ENCODE measurements at regions not wholly inside any gene's neighbourhood (a gene's known extent, or its start where the extent isn't known, plus 50 kb on each side); places are given as distances from the start of the nearest gene placed in this dataset.

DNA sequence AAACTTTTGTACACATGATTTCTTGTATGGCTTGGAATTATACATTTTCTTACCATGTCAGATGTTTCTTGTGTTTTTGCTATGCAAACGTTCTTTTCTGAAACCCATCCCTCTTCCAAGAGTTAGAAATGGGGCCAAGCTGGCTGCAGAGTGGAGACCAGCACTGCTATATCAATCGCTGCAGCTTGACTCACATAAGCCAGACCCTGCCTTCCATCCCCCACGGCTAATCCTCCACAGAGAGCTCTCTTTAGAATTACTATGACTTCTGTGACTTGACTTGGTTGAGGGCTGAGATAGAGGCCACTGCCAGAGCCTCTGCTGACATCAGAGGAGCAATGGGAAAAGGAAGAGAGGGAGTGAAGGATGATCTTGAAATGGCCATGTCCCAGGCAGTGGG lies 147.9 kb downstream of the DACT1 start:
- TF ChIP-seq, protein P1, sequence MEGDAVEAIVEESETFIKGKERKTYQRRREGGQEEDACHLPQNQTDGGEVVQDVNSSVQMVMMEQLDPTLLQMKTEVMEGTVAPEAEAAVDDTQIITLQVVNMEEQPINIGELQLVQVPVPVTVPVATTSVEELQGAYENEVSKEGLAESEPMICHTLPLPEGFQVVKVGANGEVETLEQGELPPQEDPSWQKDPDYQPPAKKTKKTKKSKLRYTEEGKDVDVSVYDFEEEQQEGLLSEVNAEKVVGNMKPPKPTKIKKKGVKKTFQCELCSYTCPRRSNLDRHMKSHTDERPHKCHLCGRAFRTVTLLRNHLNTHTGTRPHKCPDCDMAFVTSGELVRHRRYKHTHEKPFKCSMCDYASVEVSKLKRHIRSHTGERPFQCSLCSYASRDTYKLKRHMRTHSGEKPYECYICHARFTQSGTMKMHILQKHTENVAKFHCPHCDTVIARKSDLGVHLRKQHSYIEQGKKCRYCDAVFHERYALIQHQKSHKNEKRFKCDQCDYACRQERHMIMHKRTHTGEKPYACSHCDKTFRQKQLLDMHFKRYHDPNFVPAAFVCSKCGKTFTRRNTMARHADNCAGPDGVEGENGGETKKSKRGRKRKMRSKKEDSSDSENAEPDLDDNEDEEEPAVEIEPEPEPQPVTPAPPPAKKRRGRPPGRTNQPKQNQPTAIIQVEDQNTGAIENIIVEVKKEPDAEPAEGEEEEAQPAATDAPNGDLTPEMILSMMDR (IDR thresholded peaks at IDR 0.05): no peak
- TF ChIP-seq POLR2A (IDR thresholded peaks at IDR 0.05; ENCODE audit: low read depth): no peak
